NCI-H345 treated with DMSO at 0.1 percent for 48 hours (cell line): ENCODE measurements at regions not wholly inside any gene's neighbourhood (a gene's known extent, or its start where the extent isn't known, plus 50 kb on each side); places are given as distances from the start of the nearest gene placed in this dataset.
"Not testable (repeated sequence)": the region's sequence is repeated elsewhere in the genome, so short reads cannot be mapped to it uniquely, and the experiment has no call there.

Source experiments
- DNase-seq: peaks from one replicate; lab custom pipeline; 2025; ENCODE audit not compliant: unreplicated experiment; lab: John Stamatoyannopoulos, UW

DNA sequence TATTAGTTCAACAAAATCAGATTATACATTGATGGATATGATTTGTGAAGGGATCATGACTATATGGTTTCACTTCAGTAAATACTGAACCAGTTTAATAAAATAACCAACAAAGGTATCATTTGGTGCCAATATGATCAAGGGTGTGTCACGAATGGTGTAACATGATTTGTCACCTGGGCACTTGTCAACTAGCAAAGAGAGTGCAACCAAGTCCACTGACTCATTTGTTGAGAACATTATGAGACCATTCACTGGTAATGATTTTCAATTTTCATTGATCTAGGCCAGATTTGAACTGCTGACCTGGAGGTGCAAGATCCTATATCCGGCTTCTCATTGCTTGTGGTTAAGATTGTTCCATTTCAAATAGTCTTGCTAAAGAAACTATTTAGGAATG lies 1037.9 kb downstream of the ROBO2 start:
- DNase-seq = no peak

DNA sequence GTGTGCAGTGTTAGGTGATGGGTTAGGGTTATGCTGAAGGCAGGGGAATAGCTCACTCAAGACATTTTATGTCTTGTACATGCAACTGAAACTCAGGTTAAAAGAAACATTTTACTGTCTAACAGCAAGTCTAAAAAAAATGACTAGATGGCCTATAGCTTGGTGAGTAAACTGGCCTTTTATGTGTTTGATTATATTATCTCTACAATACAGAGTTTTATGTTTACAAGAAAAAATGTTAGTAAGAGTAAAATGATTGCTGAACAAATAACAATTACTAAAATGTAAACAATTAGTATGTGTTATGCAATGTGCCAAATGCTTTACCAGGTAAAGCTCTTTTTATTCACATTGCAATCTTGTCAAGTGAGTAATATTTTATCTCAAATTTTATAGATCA lies 1039.6 kb downstream of the ROBO2 start:
- no peak for DNase-seq

DNA sequence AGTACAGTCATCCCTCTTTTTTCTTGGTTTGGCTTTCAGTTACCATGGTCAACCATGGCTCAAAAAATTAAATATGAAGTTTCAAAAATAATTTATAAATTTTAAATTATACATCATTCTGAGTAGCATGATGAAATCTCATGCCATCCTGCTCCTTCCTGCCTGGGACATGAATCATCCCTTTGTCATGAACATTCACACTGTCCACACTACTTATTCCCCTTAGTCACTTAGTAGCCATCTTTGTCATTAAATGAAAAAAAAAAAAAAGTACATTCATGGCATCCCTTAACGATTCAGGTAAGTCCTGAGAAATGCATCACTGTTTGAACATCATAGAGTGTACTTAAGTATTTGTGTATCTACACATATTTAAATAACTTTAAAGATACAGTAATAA lies 1046.3 kb downstream of the ROBO2 start:
- DNase-seq = no peak

DNA sequence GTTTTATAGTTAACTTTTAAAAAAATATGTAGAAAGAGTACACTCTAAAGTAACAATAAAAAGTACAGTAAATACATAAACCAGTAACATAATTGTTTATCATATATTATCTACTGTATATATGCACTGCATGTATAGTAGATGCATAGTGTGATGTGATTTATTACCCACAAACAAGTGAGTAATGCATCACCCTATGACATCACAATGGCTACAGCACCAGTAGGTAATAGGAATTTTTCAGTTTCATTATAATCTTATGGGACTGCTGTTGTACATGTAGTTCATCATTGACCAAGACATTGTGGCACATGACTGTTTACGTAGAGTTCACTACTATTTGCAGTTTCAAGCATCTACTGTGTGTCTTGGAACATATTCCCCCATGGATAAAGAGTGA lies 1047.2 kb downstream of the ROBO2 start:
- DNase-seq = no peak

DNA sequence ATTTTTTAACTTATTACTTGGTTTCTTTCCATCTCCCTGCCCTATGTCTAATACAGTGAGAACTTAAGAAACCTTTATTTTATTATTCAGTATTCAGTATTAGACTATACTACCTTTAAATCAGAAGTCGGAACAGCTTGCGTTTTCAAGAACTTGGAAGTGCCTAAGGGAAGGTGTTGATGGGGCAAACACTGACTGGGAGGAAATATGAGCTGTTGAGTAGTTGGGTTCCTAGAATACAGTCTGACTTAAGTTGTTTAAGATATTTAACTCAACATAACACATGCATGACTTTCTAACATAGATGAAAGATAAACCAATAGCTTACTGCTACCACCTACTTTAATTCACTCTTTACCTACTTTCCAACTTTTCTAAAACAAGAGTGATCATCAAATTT lies 1048.1 kb downstream of the ROBO2 start:
- no peak for DNase-seq

DNA sequence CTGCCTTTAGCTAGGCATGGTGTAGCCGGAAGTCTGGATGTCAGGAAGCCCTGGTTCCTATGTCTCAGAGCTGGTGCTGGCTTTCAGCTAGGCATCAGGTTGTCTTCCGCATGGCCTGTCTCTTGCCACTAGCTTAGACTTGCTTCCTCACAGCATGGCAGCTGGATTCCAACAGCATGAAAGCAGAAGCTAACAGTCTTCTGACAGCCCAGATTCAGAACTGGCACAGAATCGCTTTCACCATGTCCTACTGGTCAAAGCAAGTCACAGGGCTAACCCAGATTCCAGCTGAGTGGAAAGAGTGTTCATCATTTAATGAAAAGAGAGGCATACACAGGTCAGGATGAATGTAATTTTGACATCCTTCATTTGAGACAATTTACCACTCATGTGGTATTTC lies 1050.5 kb downstream of the ROBO2 start:
- DNase-seq = no peak

DNA sequence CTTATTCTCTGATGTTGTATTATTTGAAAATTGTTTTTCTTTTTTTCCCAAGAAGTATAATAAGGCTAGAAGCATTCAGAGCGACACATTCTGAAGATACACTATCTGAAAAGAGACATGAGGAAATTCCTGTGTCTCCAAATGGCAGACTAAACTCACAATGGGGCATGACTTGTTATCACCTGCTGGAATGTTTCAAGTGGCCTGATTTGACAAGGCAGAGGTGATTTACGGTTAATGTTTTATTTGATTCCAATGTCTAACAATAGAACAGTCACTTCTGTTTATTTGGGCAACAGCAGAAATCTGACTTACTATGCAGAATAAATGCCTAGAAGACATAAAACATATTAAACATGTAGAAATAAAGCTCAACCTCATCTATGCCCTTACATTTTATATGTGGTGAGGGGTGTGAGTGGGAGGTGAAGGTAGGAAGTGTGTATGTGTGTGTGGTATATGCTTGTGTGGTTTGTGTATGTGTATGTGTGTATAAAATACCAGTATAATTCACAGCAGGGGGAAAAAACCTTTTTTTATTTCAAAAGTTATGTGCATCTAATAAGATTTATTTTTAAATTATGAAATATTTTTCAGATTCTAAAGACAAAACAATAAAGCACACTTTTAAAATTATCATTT lies 1051.7 kb downstream of the ROBO2 start:
- DNase-seq = no peak

DNA sequence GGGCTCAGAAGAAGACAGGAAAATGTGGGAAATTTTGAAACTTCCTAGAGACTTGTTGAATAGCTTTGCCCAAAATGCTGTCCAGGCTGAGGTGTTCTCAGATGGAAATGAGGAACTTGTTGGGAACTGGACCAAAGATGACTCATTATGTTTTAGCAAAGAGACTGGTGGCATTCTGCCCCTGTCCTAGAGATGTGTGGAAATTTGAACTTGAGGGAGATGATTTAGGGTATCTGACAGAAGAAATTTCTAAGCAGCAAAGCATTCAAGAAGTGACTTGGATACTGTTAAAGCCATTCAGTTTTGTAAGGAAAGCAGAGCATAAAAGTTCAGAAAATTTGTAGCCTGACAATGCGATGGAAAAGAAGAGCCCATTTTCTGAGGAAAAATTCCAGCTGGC lies 1052.7 kb downstream of the ROBO2 start:
- DNase-seq = not testable (repeated sequence)

DNA sequence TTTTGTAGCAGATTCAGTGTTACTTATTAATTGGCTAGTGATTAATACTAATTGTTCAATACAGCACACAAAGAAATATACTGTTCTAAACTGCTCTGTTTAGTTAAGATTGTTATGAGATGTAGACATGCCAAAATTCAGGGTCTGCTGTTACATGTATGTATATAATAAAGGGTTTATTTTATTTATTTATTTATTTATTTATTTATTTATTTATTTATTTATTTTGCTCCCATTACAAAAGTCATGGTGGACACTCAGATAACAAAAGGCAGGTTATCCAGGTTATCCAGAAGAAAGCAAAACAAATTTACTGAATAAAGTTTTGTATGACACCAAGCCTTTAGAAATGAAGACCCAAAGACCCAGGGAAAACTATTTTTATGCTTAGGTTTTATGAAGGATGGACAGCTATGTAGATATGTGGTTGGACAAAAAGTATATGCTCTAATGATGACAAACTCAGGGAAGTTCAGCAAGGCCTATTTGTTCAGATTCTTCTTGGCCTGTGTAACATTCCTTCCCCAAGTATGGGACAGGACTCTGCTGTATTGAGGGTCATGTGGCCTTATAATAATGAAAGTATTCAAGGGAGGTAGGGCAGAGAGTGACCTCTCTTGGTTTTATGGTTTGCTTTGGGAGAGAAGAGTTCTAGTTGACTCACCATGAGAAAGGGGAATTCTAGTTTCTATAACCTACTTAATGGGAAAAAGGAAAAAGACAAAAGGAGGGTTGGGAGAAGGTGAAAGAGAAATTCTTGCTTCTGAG lies 1056.8 kb downstream of the ROBO2 start:
- no peak for DNase-seq

DNA sequence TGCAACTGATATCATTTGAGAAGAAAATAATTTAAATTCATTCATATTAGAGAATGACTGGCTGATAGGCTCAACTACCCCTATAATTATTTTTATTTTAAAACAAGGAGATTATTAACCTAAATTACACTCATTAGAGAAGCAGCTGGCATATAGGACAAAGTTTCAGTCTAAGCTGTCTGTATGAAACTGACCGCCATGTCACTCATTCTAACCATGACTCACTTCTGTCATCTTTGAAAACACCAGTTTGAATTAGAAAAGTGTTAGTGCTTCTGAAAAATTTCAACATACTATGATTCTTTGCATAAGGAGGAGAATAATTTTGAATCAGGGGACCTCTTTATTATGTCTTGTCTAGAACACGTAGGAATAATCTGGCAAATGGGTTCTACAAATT lies 1058.5 kb downstream of the ROBO2 start:
- no peak for DNase-seq

DNA sequence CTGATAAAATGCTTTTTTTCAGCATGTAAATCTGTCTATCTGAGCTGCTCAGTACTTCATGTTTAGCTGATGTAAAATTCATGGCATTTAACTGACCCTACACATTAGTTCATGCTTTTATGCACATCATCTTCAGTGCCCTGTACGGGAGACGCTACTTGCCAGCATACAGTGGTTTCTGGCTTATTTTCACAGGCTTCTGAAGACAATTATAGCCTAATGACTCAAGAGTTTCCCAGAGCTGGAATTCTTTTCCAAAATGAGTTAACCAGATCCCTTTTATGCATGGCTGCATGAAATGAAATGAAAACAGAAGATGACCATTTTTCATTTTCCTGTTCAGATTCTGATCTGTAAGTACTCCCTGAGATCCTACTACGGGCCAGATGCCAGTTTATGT lies 1061.5 kb downstream of the ROBO2 start:
- no peak for DNase-seq

DNA sequence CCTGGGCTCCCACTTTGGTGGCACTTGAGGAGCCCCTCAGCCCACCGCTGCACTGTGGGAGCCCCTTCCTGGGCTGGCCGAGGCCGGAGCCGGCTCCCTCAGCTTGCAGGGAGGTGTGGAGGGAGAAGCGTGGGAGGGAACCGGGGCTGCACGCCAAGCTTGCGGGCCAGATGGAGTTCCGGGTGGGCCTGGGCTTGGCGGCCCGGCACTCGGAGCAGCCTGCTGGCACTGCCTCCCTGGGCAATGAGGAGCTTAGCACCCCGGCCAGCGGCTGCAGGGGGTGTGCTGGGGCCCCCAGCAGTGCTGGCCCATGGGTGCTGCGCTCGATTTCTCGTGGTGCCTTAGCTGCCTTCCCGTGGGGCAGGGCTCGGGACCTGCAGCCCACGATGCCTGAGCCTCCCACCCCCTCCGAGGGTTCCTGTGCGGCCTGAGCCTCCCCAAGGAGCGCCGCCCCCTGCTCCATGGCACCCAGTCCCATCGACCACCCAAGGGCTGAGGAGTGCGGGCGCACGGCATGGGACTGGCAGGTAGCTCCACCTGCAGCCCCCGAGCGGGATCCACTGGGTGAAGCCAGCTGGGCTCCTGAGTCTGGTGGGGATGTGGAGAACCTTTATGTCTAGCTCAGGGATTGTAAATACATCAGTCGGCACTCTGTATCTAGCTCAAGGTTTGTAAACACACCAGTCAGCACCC lies 1068.5 kb downstream of the ROBO2 start:
- DNase-seq = not testable (repeated sequence)

DNA sequence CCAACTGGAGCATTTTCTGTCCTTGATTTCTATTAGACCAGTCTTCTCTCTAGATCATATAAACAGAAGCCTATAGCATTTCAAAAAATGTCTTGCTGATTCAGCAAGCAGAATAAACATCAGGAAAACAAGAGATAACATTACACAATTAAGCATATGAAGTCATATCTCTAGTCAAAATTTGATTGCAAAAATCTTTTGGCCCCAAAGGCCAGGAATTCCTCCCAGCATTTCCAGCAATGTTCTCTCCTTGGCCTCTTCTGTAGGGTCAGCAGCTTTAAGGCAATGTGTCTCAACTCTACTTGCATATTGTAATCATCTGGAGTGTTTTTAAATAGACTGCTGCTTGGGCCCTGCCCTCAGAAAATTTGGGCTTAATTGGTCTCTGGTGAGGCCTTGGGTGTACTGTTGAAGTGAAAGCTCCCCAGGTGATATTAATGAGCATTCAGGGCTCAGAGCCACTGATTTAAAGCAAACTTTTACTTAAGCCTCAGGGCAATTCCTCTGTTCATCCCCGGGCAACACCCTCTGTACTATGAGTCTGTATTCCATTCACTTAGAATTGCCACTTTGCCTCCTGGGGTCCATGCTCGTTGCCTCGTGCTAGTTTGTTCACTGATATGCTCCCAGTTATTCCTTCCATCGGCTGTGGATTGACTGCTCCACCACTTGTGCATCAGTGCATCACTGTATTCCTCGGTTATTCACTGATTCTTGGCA lies 1072.6 kb downstream of the ROBO2 start:
- DNase-seq = no peak

DNA sequence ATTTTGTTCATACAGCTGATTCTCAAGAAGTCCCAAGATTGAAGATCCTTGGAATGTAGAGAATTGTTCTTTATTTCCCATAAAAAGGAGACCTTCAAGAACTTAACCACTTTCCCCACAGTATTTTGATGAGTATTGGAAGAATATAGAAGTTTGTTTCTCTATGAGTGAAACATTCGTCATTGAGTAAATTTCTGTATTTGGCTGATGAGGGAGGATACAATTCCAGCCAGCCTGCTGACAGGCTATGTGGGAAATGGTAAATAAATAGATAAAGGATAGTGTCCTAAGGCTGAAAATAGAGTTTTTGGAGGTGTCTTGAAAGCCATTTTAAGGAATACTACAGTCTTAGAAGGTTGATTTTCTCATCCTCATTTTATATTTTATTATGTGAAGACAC lies 1076.1 kb downstream of the ROBO2 start:
- no peak for DNase-seq

DNA sequence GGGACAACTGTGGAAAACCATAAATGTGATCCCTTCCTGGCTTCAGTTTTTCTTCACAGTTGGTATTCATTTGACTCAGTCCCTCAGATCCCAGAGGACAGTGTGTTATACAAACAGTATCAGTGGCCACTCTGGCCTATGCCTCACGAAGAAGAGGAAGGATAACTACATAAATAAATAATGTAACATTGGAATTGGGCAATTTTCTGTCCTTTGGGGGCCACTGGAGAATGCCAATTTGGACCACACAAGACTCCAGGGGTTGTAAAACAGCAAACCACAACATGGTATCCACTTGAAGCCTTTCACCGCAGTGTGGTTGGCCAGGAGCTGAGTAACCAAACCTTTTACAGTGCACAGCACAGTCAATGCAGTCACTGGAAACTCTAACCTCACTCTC lies 1077.0 kb downstream of the ROBO2 start:
- DNase-seq = no peak

DNA sequence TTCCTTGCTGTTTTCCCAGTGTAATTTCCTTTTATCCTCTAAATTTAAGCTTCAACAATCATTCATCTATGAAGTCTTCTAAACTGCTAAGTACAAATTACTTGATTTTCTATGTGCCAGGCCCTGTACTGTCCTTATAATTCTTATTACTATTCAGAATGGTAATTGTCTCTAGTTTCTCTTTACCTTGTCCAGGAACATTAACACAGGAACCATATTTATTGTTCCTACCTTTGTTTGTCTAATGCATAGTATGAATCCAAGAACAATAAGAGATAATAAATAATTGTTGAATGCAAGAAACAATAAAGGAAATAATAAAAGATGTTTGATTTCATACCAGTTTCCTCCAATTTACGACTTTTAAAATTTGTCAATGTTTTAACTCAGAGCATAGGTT lies 1083.2 kb downstream of the ROBO2 start:
- no peak for DNase-seq

DNA sequence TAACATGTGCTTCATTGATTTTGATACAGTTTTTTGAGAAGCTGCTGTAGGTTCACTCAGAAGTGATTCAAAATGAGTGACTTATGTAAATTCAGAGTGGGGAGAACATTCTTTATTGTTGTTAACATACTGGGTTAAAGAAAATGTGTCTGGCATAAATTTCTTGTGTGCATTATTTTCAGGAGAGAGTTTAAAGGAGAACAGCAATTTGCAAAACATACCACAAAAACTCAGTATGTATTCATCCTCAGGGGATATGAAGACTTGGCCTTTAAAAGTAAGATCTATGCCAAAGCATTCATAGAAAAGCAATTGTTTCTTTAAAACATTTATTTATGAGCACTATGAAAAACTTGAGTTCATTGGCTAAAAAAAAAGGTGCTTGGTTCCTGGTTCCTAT lies 1089.8 kb downstream of the ROBO2 start:
- no peak for DNase-seq

DNA sequence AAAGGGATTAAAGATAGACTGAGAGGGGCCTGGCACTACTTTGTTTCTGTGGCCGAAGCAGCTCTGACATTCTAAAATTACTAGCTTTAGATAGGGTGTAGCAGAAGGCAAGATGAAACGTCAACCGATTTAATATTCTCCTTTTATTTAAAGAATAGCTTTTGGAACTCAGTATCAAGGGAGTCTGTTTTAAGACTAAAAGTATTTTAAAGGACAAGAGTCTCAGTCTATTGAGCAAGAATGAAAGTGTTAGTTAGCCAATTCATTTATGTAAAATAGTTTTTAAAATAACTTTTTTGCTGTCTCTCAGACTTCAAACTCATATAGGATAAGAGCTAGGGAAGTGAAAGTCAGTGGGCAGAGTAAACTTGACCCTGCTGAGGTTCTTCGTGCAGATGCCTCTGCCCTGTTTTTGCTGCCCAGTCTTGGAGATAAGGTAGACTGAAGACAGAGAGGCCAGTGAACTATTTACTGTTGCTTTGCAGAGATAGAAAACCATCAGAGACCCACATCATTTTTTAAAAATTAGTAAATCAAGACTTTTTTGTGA lies 1090.9 kb downstream of the ROBO2 start:
- no peak for DNase-seq

DNA sequence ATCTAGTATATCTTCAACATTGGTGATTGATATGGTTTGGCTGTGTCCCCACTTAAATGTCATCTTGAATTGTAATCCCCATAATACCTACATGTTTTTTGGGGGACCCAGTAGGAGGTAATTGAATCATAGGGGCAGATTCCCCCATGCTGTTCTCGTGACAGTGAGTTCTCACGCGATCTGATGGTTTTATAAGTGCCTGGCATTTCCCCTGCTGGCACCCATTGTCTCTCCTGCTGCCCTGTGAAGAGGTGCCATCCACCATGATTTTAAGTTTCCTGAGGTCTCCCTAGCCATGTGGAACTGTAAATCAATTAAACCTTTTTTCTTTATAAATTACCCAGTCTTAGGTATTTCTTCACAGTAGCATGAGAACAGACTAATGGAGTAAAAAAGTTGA lies 1094.6 kb downstream of the ROBO2 start:
- no peak for DNase-seq

DNA sequence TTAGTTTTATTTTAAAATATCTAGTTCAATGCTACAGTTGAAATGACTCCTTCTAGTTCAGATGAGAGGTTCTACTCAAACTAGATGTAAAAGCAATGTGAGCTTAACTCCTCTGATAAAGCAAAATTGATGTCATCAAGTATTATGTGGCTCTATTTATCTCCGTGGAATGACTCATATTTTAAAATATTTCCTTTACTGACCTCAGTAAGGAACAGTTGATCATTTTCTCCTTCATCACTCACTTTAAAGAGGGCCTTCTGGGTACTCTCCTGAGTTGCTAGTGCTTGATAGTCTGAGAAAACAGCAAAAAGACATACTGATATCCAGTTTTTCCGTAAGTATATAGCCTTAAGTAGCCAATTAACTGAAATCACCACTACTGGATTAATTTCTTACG lies 1099.3 kb downstream of the ROBO2 start:
- DNase-seq = no peak

DNA sequence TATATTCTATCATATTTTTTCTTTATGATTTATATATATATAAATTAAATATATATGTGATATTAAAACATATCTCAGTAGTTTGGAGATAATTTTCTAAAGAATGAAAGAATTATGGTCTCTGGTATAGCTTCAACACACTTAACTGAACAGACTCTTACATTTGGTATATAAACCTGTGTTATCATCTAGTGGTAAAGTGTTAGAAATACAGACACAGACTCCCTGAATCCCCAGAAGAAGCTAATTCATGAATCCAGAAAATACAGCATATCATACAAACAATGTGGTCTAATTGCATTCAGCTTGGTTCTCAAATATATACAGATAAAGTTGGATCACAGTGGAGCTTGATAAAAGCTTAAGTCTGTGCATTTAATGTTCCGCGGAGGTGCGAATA lies 1100.4 kb downstream of the ROBO2 start:
- no peak for DNase-seq
